GM19328 (cell line): ENCODE measurements at regions not wholly inside any gene's neighbourhood (a gene's known extent, or its start where the extent isn't known, plus 50 kb on each side); places are given as distances from the start of the nearest gene placed in this dataset.
"Not testable (repeated sequence)": the region's sequence is repeated elsewhere in the genome, so short reads cannot be mapped to it uniquely, and the experiment has no call there.

Experiments used
- ATAC-seq: cut with Tn5 transposase; IDR thresholded peaks from one replicate; pipeline ENCODE4 v1.9.1; 2021; ENCODE audit warnings: mild to moderate bottlenecking, moderate library complexity; ENCODE audit not compliant: unreplicated experiment

- ATAC-seq: no peak
Measured at GRCh38 chr20:56689318-56689717, 60.2 kb downstream of the TFAP2C start.

GRCh38 chr20:56689852-56690485 lies 60.9 kb downstream of the TFAP2C start:
- ATAC-seq: no peak

- ATAC-seq: no peak
Measured at GRCh38 chr20:56690531-56691175, 61.5 kb downstream of the TFAP2C start.

DNA sequence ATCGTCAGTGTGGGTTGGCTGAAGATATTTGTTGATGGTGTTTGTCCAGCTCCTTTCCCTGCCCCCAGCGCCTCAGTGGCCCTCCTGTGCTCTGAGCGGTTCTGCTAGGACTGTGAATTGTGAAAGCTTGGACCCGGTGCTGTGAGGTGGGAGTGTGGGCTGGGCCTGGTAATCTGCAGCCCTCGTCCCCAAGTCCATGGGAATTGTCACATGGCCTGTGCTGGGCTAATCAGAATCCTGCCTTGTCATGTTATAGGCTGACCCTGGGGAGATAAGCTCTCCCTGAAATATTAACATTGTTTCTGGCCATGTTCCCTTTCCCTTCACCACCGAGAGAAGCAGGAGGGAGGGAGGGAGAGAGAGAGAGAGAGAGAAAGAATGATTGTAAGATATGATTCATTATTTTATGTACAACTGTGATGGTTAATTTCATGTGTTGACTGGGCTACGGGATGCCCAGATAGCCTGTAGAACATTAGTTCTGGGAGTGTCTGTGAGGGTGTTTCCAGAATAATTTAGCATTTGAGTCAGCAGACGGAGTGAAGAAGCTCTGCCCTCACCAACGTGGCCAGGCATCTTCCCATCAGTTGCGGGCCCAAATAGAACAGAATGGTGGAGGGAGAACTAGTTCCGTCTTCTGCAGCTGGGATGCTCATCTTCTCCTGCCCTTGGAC lies 62.4 kb downstream of the TFAP2C start:
- ATAC-seq: no peak

GRCh38 chr20:56693217-56693616 lies 64.1 kb downstream of the TFAP2C start:
- ATAC-seq: no peak

DNA sequence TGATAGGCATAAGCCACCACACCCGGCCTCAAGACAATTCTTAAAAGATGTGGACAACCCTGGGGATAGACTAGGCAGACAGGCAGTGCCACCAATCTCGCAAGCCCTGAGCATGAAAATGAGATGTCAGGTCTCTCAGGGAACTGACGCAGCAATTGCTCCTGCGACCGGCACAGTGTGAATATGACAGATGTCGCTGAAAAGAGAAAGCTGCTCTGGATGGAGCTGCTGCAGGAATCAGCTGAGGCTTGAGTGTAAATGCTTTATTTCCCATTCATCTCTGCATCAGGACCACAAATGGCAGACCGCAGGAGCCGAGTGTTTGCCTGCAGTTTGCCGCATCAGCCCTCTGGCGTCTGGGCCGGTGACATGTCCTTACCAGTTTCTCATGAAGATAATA lies 68.4 kb downstream of the TFAP2C start:
- no peak for ATAC-seq

GRCh38 chr20:56698297-56698696 lies 69.2 kb downstream of the TFAP2C start:
- ATAC-seq: no peak

- ATAC-seq: no peak
Measured at GRCh38 chr20:56698749-56699148, 69.6 kb downstream of the TFAP2C start.

DNA sequence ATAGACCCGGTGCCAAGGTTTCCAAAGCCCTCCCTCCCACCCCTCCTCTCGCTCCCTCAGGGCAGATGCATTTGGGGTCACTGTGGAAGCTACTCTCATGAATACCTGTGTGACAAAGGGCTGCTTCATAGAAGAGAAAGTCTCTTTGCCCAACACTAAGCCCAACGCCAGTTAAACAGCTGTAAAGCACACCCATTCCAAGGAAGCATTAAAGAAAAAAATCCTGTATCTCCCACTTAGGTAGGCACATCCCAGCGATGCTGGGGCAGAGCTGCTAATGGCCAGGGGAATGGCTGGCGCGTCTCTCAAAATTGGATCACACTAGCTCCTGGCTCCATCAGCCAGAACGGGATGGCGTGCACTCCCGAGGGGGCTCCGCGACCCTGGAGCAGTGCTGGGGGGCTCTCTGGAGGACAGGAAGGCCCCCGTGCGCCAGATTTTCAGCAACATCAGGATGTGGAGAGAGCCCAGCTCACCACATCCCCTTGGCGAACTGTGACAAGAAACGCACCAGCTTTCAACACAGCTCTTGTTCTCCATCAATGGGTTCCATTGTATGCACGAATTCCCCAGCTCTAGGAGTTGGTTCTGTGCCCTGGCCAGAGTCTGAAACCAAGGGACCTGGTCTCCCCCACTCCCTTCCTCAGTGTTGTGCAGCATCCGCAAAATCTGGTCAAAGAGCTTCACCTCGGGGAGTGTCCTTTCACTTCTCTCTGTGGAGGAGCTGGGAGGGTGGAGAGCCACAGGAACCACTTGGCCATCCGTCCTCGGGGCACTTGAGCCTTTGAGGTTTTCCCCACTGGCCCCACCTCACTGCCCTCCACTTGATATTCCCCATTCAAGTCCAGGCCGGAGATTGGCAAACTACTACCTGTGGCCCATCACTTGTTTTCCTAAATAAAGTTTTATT lies 74.1 kb downstream of the TFAP2C start:
- ATAC-seq: no peak

DNA sequence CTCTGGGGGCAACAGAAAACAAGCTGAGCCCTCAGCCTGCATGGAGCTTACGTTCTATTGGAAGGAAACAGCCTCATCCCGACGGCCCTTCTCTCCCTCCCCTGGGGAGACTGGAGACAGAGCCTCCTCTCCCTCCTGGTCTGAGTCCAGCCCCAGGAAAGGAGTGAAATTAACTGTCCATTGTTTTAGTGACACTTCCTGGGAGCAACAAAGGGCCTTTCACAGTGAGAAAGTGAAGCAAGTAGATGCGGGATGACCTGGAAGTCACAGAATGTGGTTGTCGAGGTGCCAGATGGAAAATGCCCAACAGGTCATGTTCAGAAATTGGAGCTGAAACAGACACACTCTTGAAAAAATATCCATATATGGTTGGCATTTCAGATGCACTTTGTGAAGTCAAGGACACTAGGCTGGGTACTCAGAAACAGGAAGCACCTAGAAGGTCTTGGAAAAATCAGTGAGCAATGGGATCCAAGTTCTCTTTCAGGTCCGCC lies 77.8 kb downstream of the TFAP2C start:
- no peak for ATAC-seq

GRCh38 chr20:56708991-56709390 lies 79.9 kb downstream of the TFAP2C start:
- no peak for ATAC-seq

DNA sequence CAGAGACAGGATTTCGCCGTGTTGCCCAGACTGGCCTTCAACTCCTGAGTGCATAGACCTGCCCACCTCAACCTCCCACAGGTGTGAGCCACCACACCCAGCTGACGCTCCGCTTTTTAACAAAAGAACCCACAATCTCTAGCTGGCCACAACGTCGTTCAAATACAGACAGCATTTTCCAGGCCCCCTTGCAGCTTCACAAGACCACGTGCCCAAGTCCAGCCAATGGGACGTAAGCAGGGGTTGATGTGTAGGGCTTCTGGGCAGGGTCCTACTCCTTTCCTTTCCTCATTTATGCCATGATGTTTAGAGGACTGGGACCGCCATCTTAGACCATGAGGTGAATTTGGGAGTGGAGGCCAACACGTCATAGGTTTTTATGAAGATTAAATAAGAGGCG lies 81.0 kb downstream of the TFAP2C start:
- no peak for ATAC-seq

- ATAC-seq: not testable (repeated sequence)
Measured at GRCh38 chr20:56710577-56710976, 81.5 kb downstream of the TFAP2C start.

GRCh38 chr20:56711018-56711417 lies 81.9 kb downstream of the TFAP2C start:
- ATAC-seq: no peak

GRCh38 chr20:56715309-56715708 lies 86.2 kb downstream of the TFAP2C start:
- ATAC-seq: no peak

GRCh38 chr20:56715902-56716519 lies 86.9 kb downstream of the TFAP2C start:
- no peak for ATAC-seq

DNA sequence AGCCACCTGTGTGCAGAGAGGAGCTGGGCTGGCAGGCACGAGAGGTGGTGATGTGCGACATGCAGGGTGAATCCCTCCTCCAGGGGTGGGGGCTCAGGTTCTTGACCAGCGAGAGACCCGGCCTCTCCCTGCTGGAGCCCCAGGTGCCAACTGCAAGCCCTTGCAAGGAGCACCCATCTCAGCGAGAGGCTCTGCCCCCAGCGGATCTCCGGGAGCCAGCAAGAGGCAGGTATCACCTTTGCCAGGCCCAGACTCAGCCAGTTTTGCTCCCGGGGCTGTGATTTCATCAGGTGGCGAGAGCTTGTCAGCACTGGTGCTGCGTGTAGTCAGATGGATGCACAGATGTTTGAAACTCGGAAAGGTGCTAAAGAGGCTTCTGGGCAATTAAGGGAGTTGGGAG lies 87.7 kb downstream of the TFAP2C start:
- no peak for ATAC-seq

GRCh38 chr20:56718816-56719215 lies 89.7 kb downstream of the TFAP2C start:
- no peak for ATAC-seq

- no peak for ATAC-seq
Measured at GRCh38 chr20:56720620-56721213, 91.6 kb downstream of the TFAP2C start.

- no peak for ATAC-seq
Measured at GRCh38 chr20:56722042-56722441, 92.9 kb downstream of the TFAP2C start.
